ENCODE measurements at regions not wholly inside any gene's neighbourhood (a gene's known extent, or its start where the extent isn't known, plus 50 kb on each side); places are given as distances from the start of the nearest gene placed in this dataset.

DNA sequence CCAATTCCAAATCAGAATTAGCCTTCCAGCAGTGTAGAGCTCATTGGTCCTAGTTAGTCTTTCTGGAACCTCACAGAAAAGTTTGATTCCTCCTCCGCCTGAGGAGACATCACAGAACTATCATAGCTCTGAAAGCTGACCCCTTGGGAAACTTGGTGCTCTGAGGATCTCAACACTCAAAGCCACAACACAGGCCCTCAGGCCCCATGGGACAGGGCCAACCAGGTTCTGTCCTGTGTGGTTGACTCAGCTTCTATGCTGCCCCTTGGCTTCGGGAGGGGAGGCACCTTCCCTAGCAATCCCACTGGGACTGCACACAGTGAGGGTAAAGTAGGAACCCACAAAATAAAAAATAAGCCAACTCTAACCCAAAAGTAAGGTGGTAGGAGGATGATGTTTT lies 237.5 kb upstream of the ECI2 start:
- no peak for TF ChIP-seq FOXA1 (IDR thresholded peaks at IDR 0.05)
- no peak for TF ChIP-seq CTBP1 (IDR thresholded peaks at IDR 0.05; ENCODE audit: borderline replicate concordance)
- TF ChIP-seq BHLHE40 (IDR thresholded peaks at IDR 0.05; ENCODE audit: borderline replicate concordance): no peak
- no peak for TF ChIP-seq SP1 (IDR thresholded peaks at IDR 0.05)
- no peak for TF ChIP-seq LEF1 (IDR thresholded peaks at IDR 0.05; ENCODE audit: borderline replicate concordance)
- TF ChIP-seq FOXM1 (IDR thresholded peaks at IDR 0.05; ENCODE audit: borderline replicate concordance): no peak
- TF ChIP-seq TARDBP (IDR thresholded peaks at IDR 0.05): no peak

Measured in HEK293T (cell line).